Hematopoietic multipotent progenitor cell treated with erythropoietin and hydrocortisone succinate and interleukin-3 and kit ligand, for 6 days (in vitro differentiated cells): ENCODE measurements at regions not wholly inside any gene's neighbourhood (a gene's known extent, or its start where the extent isn't known, plus 50 kb on each side); places are given as distances from the start of the nearest gene placed in this dataset.
A peak's percentile ranks its signal among the peaks of the same experiment; 100 is the strongest.
"Not testable (repeated sequence)": the region's sequence is repeated elsewhere in the genome, so short reads cannot be mapped to it uniquely, and the experiment has no call there.

ENCODE experiments used
- DNase-seq: peaks from one replicate; pipeline ENCODE4 v3.0.0-alpha.2; 2015

DNA sequence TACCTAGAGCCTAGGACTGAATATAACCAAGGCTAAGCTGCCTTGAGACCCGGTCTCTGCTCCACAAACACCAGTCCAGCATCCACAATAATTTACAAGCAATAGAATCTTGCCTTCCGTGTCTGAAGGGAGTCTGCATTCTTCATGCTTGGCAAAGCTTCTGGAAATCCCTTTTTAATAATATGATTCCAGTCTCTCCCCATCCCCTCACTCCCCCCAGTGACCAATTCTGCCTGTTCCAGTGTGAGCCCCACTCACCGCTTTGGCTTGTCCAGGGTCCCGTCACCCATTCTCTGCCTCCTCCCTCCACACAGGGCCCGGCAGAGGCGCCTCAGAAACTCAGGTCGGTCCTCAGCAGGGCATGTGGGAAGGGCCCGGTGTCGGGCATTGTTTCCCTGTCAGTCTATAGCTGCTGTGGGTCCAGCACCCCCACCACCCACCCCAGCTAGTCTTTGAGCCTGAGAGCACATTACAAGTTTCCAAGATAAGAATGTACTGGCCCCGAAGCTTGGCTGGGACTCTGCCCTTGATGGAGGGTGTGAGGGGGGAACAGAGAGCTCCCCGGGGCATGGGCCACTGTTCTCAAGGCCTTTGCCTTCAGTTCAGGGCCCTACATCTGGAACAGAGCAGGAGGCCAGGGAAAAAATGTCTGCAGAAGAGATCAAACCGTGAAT lies 129.7 kb upstream of the MYCN start:
- no peak for DNase-seq

- DNase-seq, result no peak
These were observed 129.0 kb upstream of the MYCN start for GRCh38 chr2:15811367-15811766.

GRCh38 chr2:15812187-15812780 lies 128.1 kb upstream of the MYCN start:
- peak; percentile 26 for DNase-seq

GRCh38 chr2:15813481-15814266 lies 126.7 kb upstream of the MYCN start:
- DNase-seq, result no peak

DNA sequence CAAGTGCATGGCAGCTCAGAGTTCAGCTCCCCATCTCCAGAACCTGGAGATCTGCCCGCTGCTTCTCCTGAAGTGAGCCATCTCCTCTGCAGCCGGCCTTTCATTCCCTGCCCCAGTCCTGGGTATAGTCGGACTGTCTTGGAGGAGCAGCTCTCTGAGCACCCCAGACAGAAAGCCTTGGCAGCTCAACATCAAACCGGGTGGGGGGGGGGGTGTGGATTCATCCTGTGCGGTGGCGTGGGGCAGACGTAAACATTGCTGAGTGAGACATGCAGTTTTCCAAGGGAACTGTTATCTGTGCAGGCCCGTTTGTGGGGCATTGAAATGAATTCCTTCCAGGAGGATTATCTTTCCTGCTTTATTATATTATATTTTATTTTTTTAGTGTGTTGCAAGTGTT lies 125.9 kb upstream of the MYCN start:
- no peak for DNase-seq

- DNase-seq, result no peak
These were observed 125.4 kb upstream of the MYCN start for GRCh38 chr2:15814946-15815345.

GRCh38 chr2:15816226-15816625 lies 124.1 kb upstream of the MYCN start:
- no peak for DNase-seq

GRCh38 chr2:15816674-15817406 lies 123.5 kb upstream of the MYCN start:
- no peak for DNase-seq

DNA sequence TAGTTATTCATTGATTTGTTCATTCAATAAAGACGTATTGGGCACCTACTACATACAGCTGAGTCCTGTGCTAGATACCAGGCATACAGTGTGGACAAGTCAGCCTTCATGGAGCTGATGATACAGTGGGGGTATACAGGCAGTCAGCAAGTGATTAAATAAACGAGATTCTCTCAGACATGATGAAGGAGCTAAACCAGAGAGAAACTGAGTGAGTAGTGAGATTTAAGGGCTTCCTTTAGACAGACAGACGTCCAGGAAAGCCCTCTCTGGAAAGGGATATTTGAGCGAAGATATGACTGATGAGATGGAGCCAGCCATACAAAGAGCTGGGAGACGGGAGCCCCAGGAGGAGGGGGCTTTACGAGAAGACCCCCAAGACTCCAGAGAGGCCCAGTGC lies 122.6 kb upstream of the MYCN start:
- no peak for DNase-seq

- peak; percentile 15 for DNase-seq
These were observed 122.0 kb upstream of the MYCN start for GRCh38 chr2:15818318-15818753.

GRCh38 chr2:15818881-15819280 lies 121.5 kb upstream of the MYCN start:
- DNase-seq, result no peak

- no peak for DNase-seq
These were observed 120.6 kb upstream of the MYCN start for GRCh38 chr2:15819562-15820256.

DNA sequence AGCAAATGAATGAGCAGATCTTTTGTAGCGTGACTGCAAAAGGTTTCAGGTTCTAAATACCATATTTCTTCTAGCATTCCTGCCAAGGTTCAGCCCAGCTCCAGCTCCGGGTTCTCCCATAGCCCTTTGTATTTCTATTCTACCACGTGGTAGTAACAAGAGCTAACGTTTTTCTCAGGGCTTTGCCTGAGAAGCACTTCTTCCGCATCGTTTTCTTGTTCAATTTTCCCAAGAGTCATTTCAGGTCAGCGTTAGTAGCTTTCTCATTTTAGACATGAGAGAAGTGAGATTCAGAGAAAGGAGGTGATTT lies 120.1 kb upstream of the MYCN start:
- no peak for DNase-seq

DNA sequence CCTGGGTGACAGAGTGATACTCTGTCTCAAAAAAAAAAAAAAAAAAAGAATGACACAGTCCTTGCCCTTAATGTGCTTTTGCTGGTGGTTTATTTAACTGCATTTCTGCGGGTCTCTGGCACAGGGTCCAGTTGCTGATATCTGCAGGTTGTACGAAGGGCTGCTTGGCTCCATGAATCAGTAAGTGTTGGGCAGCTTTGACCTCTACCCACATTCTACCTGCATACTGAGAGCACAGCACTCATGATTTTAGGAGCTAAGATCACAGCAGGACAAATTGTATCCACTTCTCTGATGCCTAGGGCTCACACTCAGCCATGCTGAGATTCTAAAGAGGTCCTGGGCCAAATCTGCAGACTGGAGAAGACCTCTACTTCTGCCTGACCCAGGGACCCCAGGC lies 119.4 kb upstream of the MYCN start:
- no peak for DNase-seq

- no peak for DNase-seq
These were observed 118.0 kb upstream of the MYCN start for GRCh38 chr2:15822151-15823044.

DNA sequence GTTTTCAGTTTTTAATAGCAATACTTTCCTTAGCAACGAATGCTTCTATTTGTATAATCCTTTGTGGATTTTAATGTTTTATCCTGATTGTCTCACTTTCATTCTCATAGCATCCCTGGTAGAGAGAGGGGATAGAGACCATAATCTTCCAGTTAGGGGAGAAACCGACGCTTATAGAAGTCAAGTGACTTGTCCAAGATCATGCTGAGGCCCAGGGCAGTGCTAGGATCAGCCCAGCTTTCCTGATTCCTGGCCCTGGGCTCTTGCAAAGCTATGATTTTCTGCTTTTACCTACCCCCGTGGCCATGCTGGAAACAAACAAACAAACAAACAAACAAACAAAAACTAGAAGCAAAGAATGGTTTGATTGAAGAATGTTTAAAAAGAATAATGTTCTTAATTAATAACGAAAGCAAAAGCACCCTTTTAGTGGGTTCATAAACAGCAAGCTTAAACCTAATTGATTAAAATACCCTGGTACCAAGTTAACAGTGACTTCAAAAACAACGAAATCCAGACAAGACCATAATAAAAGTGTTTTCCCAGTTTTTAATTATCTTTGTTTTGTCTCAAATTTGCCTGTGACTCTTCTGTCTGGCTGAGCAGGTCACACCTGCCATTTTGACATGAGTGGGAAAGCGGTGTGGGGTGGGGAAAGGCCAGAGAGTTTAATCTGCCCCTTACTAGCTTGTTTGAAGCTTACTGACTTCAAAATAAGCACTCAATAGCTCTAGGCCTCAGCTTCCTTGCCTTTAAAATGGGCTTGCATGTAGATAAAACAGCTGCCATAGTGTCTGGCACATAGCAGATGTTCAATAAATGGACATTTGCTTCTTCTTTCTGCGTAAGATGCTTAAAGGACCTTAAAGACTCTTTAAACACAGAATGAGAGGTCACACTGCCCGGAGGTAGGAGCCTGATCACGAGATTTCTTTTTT lies 116.6 kb upstream of the MYCN start:
- no peak for DNase-seq

- not testable (repeated sequence) for DNase-seq
These were observed 115.9 kb upstream of the MYCN start for GRCh38 chr2:15824467-15824866.

- no peak for DNase-seq
These were observed 114.9 kb upstream of the MYCN start for GRCh38 chr2:15825276-15825980.

- no peak for DNase-seq
These were observed 114.1 kb upstream of the MYCN start for GRCh38 chr2:15826273-15826717.

DNA sequence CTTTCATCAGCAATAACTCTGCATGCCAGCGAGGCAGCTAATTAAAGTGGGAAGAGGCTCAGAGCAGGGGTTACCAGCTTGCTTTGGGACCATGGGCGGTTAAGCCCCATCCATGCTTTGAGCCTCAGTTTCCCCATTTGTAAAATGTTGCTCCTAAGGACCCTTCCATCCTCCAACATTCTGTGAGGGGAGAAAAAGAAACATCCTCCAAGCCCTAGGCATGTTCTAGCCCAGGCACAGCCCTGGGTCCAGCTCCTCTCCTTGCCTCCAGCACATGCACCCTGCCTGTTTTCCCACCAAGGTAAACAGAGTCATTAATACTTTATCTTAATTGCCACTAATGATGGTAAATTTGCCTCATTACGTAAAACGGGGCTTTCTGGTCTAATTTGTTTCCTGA lies 113.3 kb upstream of the MYCN start:
- no peak for DNase-seq
